Trophoblast cell (in vitro differentiated cells and primary cell): ENCODE measurements at regions not wholly inside any gene's neighbourhood (a gene's known extent, or its start where the extent isn't known, plus 50 kb on each side); places are given as distances from the start of the nearest gene placed in this dataset.

Experiments used
- DNase-seq, 2 donors: peaks; one replicate each; pipeline ENCODE4 v3.0.0-alpha.2; 2016
- H2AFZ ChIP-seq: 2 replicates; pipeline ENCODE4 v1.6.1; 2013; ENCODE audit warnings: low read length, moderate library complexity, mild to moderate bottlenecking; ENCODE audit not compliant: insufficient read depth, poor library complexity
- H2AK5ac ChIP-seq: 2 replicates; pipeline ENCODE4 v1.6.1; 2013; ENCODE audit warnings: mild to moderate bottlenecking, low read length
- H2BK120ac ChIP-seq: 2 replicates; pipeline ENCODE4 v1.6.1; 2013; ENCODE audit warnings: low read length, mild to moderate bottlenecking, moderate library complexity; ENCODE audit not compliant: insufficient read depth, poor library complexity
- H2BK12ac ChIP-seq: 2 replicates; pipeline ENCODE4 v1.6.1; 2013; ENCODE audit warnings: mild to moderate bottlenecking, low read length, moderate library complexity
- H2BK5ac ChIP-seq: 2 replicates; pipeline ENCODE4 v1.6.1; 2013; ENCODE audit warnings: low read length, low read depth, moderate library complexity, mild to moderate bottlenecking; ENCODE audit not compliant: poor library complexity
- H3K14ac ChIP-seq: 2 replicates; pipeline ENCODE4 v1.6.1; 2013; ENCODE audit warnings: mild to moderate bottlenecking, low read length
- H3K18ac ChIP-seq: 2 replicates; pipeline ENCODE4 v1.6.1; 2013; ENCODE audit warnings: mild to moderate bottlenecking, low read length
- H3K23ac ChIP-seq: 2 replicates; pipeline ENCODE4 v1.6.1; 2013; ENCODE audit warnings: low read length
- H3K27ac ChIP-seq: 2 replicates; pipeline ENCODE4 v1.5.1; 2013; ENCODE audit warnings: low read depth, mild to moderate bottlenecking, inconsistent platforms, low read length, moderate library complexity
- H3K27me3 ChIP-seq: 2 replicates; pipeline ENCODE4 v1.6.1; 2013; ENCODE audit warnings: inconsistent platforms, mild to moderate bottlenecking, low read length, moderate library complexity; ENCODE audit not compliant: insufficient read depth
- H3K36me3 ChIP-seq, 2 experiments: 1 replicate in 1 of 2; 2 replicates in 1 of 2; pipeline ENCODE4 v1.6.1; 2013; ENCODE audit warnings: low read length in 2 of 2, mild to moderate bottlenecking in 2 of 2, moderate library complexity in 1 of 2; ENCODE audit not compliant: insufficient read depth in 2 of 2, control insufficient read depth in 1 of 2
- H3K4ac ChIP-seq: 2 replicates; pipeline ENCODE4 v1.6.1; 2013; ENCODE audit warnings: low read depth, mild to moderate bottlenecking, low read length, moderate library complexity
- H3K4me1 ChIP-seq, 2 experiments: 1 replicate in 1 of 2; 2 replicates in 1 of 2; pipeline ENCODE4 v1.6.1; 2013; ENCODE audit warnings: low read length in 2 of 2, mild to moderate bottlenecking in 2 of 2, moderate library complexity in 1 of 2; ENCODE audit not compliant: insufficient read depth in 2 of 2, control insufficient read depth in 1 of 2
- H3K4me2 ChIP-seq: 2 replicates; pipeline ENCODE4 v1.6.1; 2013; ENCODE audit warnings: inconsistent platforms, mild to moderate bottlenecking, low read length, moderate library complexity
- H3K4me3 ChIP-seq: 2 replicates; pipeline ENCODE4 v1.5.1; 2013; ENCODE audit warnings: mild to moderate bottlenecking, low read depth, low read length, inconsistent platforms
- H3K79me1 ChIP-seq: one replicate; pipeline ENCODE4 v1.6.1; 2013; ENCODE audit warnings: low read length
- H3K79me2 ChIP-seq: 2 replicates; pipeline ENCODE4 v1.6.1; 2013; ENCODE audit warnings: low read length, mild to moderate bottlenecking; ENCODE audit not compliant: control insufficient read depth, insufficient read depth, poor library complexity
- H3K9ac ChIP-seq: 2 replicates; pipeline ENCODE4 v1.6.1; 2013; ENCODE audit warnings: mild to moderate bottlenecking, low read length
- H3K9me3 ChIP-seq: 2 replicates; pipeline ENCODE4 v1.6.1; 2013; ENCODE audit warnings: low read depth, mild to moderate bottlenecking, control low read depth, inconsistent platforms, low read length; ENCODE audit not compliant: insufficient read depth
- H4K12ac ChIP-seq: 2 replicates; pipeline ENCODE4 v1.6.1; 2013; ENCODE audit warnings: low read depth, mild to moderate bottlenecking, low read length, moderate library complexity
- H4K8ac ChIP-seq: 2 replicates; pipeline ENCODE4 v1.6.1; 2013; ENCODE audit warnings: low read depth, mild to moderate bottlenecking, low read length, moderate library complexity
- H4K91ac ChIP-seq: one replicate; pipeline ENCODE4 v1.6.1; 2013; ENCODE audit warnings: low read depth, mild to moderate bottlenecking, low read length, moderate library complexity
- WGBS: extraction: QIAGEN DNeasy Blood & Tissue Kit; methylation state at CpG from one replicate; pipeline ENCODE4 v1.1.7; 2013; ENCODE audit warnings: missing lambda C conversion rate; ENCODE audit not compliant: insufficient read length, insufficient coverage; ENCODE audit errors: extremely low coverage; 5-methylcytosine and 5-hydroxymethylcytosine counted together

DNA sequence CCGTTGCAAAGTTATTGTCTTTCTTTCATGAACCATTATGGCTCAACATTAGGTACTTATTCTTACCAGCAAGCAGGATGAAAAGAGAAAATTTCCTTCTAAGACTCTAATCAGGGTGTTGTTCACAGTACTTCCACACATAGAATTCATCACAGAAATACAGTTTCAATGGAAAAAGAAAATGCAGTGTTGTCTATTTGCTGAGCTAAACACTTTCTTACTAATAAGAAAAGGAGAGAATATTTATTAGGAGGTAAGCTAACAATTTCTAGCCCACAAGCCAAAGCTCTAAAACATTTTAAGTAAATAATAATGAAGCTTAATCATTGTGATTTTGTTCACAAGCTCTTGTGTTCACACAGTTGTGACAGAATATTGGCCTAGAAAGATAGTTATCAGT lies 1772.8 kb upstream of the PCDH7 start:
- no peak overlapping the region for H2BK12ac ChIP-seq
- no CpG with 5 or more reads among the region's 1 CpG for WGBS

GRCh38 chr4:28948501-28948900 lies 1771.7 kb upstream of the PCDH7 start:
- Histone ChIP-seq H4K91ac (no peak overlapping the region), H3K79me2 (no peaks in the 10 kb centered on the region), H3K9me3 (no peaks in the 10 kb centered on the region), H3K4ac (no peak overlapping the region), H3K4me3 (no peak overlapping the region), H3K79me1 (no peaks in the 10 kb centered on the region), H2BK120ac (no peak overlapping the region), H3K14ac (no peak overlapping the region), H2BK12ac (no peak overlapping the region), H3K18ac (no peak overlapping the region), H4K12ac (no peak overlapping the region), H3K23ac (no peak overlapping the region), H2AK5ac (no peak overlapping the region), H3K27ac (no peak overlapping the region), H3K4me2 (no peak overlapping the region), H2BK5ac (no peak overlapping the region), H4K8ac (no peak overlapping the region), H2AFZ (no peak overlapping the region), H3K4me1 (no peaks in the 10 kb centered on the region), H3K9ac (no peak overlapping the region), H3K36me3 (no peaks in the 10 kb centered on the region), H3K27me3 (no peaks in the 10 kb centered on the region)
- no CpG with 5 or more reads among the region's 2 CpGs for whole genome bisulfite sequencing
- DNase-seq: no peak

More for the DNA sequence above, 1772.8 kb upstream of the PCDH7 start:
- H3K27ac ChIP-seq: no peak overlapping the region
- no peaks in the 10 kb centered on the region for H3K4me1 ChIP-seq
- H3K4me2 ChIP-seq: no peak overlapping the region
- no peak overlapping the region for H4K91ac ChIP-seq
- H3K23ac ChIP-seq: no peak overlapping the region
- no peak overlapping the region for H2AFZ ChIP-seq
- H3K36me3 ChIP-seq: no peaks in the 10 kb centered on the region
- H4K8ac ChIP-seq: no peak overlapping the region
- no peak overlapping the region for H2BK120ac ChIP-seq
- H3K18ac ChIP-seq: no peak overlapping the region
- DNase-seq: no peak
- no peak overlapping the region for H3K4ac ChIP-seq
- no peaks in the 10 kb centered on the region for H3K9me3 ChIP-seq
- H4K12ac ChIP-seq: no peak overlapping the region
- no peak overlapping the region for H2AK5ac ChIP-seq
- no peaks in the 10 kb centered on the region for H3K79me2 ChIP-seq
- H3K9ac ChIP-seq: no peak overlapping the region
- H3K14ac ChIP-seq: no peak overlapping the region
- no peak overlapping the region for H2BK5ac ChIP-seq
- no peak overlapping the region for H3K4me3 ChIP-seq
- no peaks in the 10 kb centered on the region for H3K79me1 ChIP-seq
- no peaks in the 10 kb centered on the region for H3K27me3 ChIP-seq

DNA sequence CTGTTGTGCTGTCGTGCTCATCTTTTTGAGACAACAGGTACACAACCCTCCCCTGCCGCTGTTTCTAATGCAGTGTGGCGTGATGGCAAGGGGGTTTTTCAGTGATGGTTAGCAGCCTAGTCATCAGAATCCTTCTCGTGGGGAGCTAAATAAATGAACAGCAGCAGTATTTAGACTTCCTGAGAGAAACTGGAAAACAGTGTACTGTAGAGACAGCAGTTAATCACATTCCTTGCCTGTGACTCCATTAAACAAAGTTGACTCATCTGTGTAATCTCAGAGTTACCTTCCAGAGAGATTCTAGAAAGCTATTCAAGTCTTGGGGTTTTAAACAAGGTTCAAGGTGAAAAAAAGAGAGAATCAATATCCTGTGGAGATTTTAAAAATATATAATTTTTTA lies 1753.2 kb upstream of the PCDH7 start:
- Histone ChIP-seq H3K9ac (no peak overlapping the region), H3K23ac (no peak overlapping the region), H3K4me1 (peaks cover 0 to 2% of the 10 kb centered on the region in 2 experiments), H4K8ac (no peak overlapping the region), H3K9me3 (no peaks in the 10 kb centered on the region), H3K4ac (no peak overlapping the region), H3K14ac (no peak overlapping the region), H3K27ac (no peak overlapping the region), H2BK120ac (no peak overlapping the region), H3K4me2 (no peak overlapping the region), H3K18ac (no peak overlapping the region), H2AK5ac (no peak overlapping the region), H4K12ac (no peak overlapping the region), H3K79me2 (no peaks in the 10 kb centered on the region), H3K36me3 (no peaks in the 10 kb centered on the region), H3K4me3 (no peak overlapping the region), H2AFZ (no peak overlapping the region), H3K27me3 (no peaks in the 10 kb centered on the region), H2BK5ac (no peak overlapping the region), H2BK12ac (no peak overlapping the region), H4K91ac (no peak overlapping the region), H3K79me1 (no peaks in the 10 kb centered on the region)
- DNase-seq: no peak
- no CpG with 5 or more reads among the region's 4 CpGs for WGBS

- Histone ChIP-seq H3K79me1 (no peaks in the 10 kb centered on the region), H3K4me3 (no peak overlapping the region), H2BK120ac (no peak overlapping the region), H3K9me3 (no peaks in the 10 kb centered on the region), H3K18ac (no peak overlapping the region), H4K91ac (no peak overlapping the region), H2BK5ac (no peak overlapping the region), H3K4me2 (no peak overlapping the region), H3K79me2 (no peaks in the 10 kb centered on the region), H3K27ac (no peak overlapping the region), H3K4me1 (no peaks in the 10 kb centered on the region), H3K4ac (no peak overlapping the region), H2BK12ac (no peak overlapping the region), H4K12ac (no peak overlapping the region), H3K9ac (no peak overlapping the region), H2AK5ac (no peak overlapping the region), H4K8ac (no peak overlapping the region), H2AFZ (no peak overlapping the region), H3K27me3 (no peaks in the 10 kb centered on the region), H3K36me3 (no peaks in the 10 kb centered on the region), H3K14ac (no peak overlapping the region), H3K23ac (no peak overlapping the region)
- no CpG with 5 or more reads among the region's 3 CpGs for WGBS
- DNase-seq: no peak
Observed at GRCh38 chr4:28973587-28974350, 1746.4 kb upstream of the PCDH7 start.
